Keratinocyte (primary cell): ENCODE measurements at regions not wholly inside any gene's neighbourhood (a gene's known extent, or its start where the extent isn't known, plus 50 kb on each side); places are given as distances from the start of the nearest gene placed in this dataset.

Experiments
- DNase-seq: peaks from one replicate; pipeline ENCODE4 v3.0.0-alpha.2; 2011; ENCODE audit warnings: low read depth, missing footprints, low spot score
- FAIRE-seq: peaks from 2 replicates; lab custom pipeline; 2011; peaks lifted over from hg19 to GRCh38; lab: Jason Lieb, UNC
- H2AFZ ChIP-seq: 2 replicates; pipeline ENCODE4 v1.6.0; 2012; ENCODE audit warnings: low read length, control low read depth, inconsistent platforms; ENCODE audit not compliant: control insufficient read depth
- H3K27ac ChIP-seq: 2 replicates; pipeline ENCODE4 v1.5.1; 2011; ENCODE audit warnings: low read length; ENCODE audit not compliant: control insufficient read depth, insufficient read depth
- H3K27me3 ChIP-seq: 3 replicates; pipeline ENCODE4 v1.6.0; 2011; ENCODE audit warnings: low read length; ENCODE audit not compliant: control insufficient read depth, insufficient read depth; ENCODE audit errors: extremely low read depth
- H3K36me3 ChIP-seq, 2 experiments: 2 replicates in 1 of 2; 3 replicates in 1 of 2; pipeline ENCODE4 v1.5.1; 2011; ENCODE audit warnings: low read length in 2 of 2, mild to moderate bottlenecking in 1 of 2; ENCODE audit not compliant: control insufficient read depth in 2 of 2, insufficient read depth in 2 of 2; ENCODE audit errors: extremely low read depth in 1 of 2
- H3K4me1 ChIP-seq: 3 replicates; pipeline ENCODE4 v1.5.1; 2011; ENCODE audit warnings: low read length; ENCODE audit not compliant: control insufficient read depth, insufficient read depth; ENCODE audit errors: extremely low read depth
- H3K4me2 ChIP-seq: 3 replicates; pipeline ENCODE4 v1.6.0; 2011; ENCODE audit warnings: low read depth, low read length; ENCODE audit not compliant: control insufficient read depth, insufficient read depth; ENCODE audit errors: extremely low read depth
- H3K4me3 ChIP-seq, 3 experiments: fragments of 200-600 bp in 1 of 3; sonication (generic) in 1 of 3; 2 replicates in 2 of 3; 3 replicates in 1 of 3; pipeline ENCODE4 v1.5.1; 2011 to 2016; ENCODE audit warnings: low read length in 3 of 3, mild to moderate bottlenecking in 3 of 3, control low read depth in 2 of 3, inconsistent platforms in 1 of 3, low read depth in 1 of 3, mixed read lengths in 1 of 3, mixed run types in 1 of 3, moderate library complexity in 1 of 3; ENCODE audit not compliant: control insufficient read depth in 2 of 3, insufficient read depth in 2 of 3; ENCODE audit errors: extremely low read depth in 1 of 3
- H3K79me2 ChIP-seq: 2 replicates; pipeline ENCODE4 v1.6.0; 2012; ENCODE audit warnings: low read length; ENCODE audit not compliant: control insufficient read depth, insufficient read depth
- H3K9ac ChIP-seq: 3 replicates; pipeline ENCODE4 v1.6.0; 2011; ENCODE audit warnings: low read length; ENCODE audit not compliant: control insufficient read depth, insufficient read depth; ENCODE audit errors: extremely low read depth
- H3K9me1 ChIP-seq: 3 replicates; pipeline ENCODE4 v1.6.0; 2011; ENCODE audit warnings: low read length; ENCODE audit not compliant: control insufficient read depth, insufficient read depth; ENCODE audit errors: extremely low read depth
- H3K9me3 ChIP-seq: 2 replicates; pipeline ENCODE4 v1.5.1; 2012; ENCODE audit warnings: low read depth, low read length; ENCODE audit not compliant: control insufficient read depth
- H4K20me1 ChIP-seq: 3 replicates; pipeline ENCODE4 v1.6.0; 2011; ENCODE audit warnings: low read length; ENCODE audit not compliant: control insufficient read depth, insufficient read depth; ENCODE audit errors: extremely low read depth
- CTCF ChIP-seq, 3 experiments: IDR thresholded peaks in 1 of 3; conservative IDR thresholded peaks in 1 of 3; optimal IDR thresholded peaks in 1 of 3; 2 replicates in 2 of 3; 3 replicates in 1 of 3; pipeline versions ENCODE3 to v1.5.1; 2011; ENCODE audit warnings: low read length in 3 of 3, mild to moderate bottlenecking in 3 of 3, moderate library complexity in 2 of 3, control low read depth in 1 of 3, inconsistent platforms in 1 of 3; ENCODE audit not compliant: insufficient read depth in 2 of 3; ENCODE audit errors: extremely low read depth in 1 of 3
- EZH2 ChIP-seq: IDR thresholded peaks from one replicate; pipeline ENCODE4 v1.6.1; 2012; ENCODE audit warnings: inconsistent platforms, mild to moderate bottlenecking, low read length, moderate library complexity
- dilution Hi-C: fragments of 300-500 bp; cut with MboI; formaldehyde crosslinking; loops from one replicate; pipeline ENCODE4 v1.7.0; 2020; ENCODE audit warnings: low sequenced_read_pairs; ENCODE audit not compliant: extremely low pct_ligation_motif_present

- no peaks in the 10 kb centered on the region for H3K27me3 ChIP-seq
- no peak overlapping the region for H2AFZ ChIP-seq
- peaks cover 4% of the 10 kb centered on the region for H3K4me1 ChIP-seq
- H4K20me1 ChIP-seq, result no peaks in the 10 kb centered on the region
- H3K36me3 ChIP-seq, result no peaks in the 10 kb centered on the region
- DNase-seq, result peak; percentile 42
- no peak overlapping the region for H3K4me3 ChIP-seq
- dilution Hi-C loops, result no loop called here
- no peaks in the 10 kb centered on the region for H3K9me1 ChIP-seq
- H3K4me2 ChIP-seq, result no peak overlapping the region
- no peak overlapping the region for H3K9ac ChIP-seq
- TF ChIP-seq CTCF (optimal IDR thresholded peaks at IDR 0.05 in 1 of 3, IDR thresholded peaks at IDR 0.05 in 1 of 3, conservative IDR thresholded peaks at IDR 0.05 in 1 of 3; ENCODE audit: extremely low read depth in 1 of 3, insufficient read depth in 2 of 3, low read length in 3 of 3), result no peak
- no peak for TF ChIP-seq EZH2
- H3K79me2 ChIP-seq, result no peaks in the 10 kb centered on the region
- no peak for FAIRE-seq
- no peaks in the 10 kb centered on the region for H3K9me3 ChIP-seq
- no peak overlapping the region for H3K27ac ChIP-seq
Observed at GRCh38 chr13:84651288-84651687, 769.0 kb upstream of the SLITRK1 start.

- Histone ChIP-seq H3K36me3 (no peaks in the 10 kb centered on the region), H3K9ac (no peak overlapping the region), H3K27ac (no peak overlapping the region), H3K27me3 (no peaks in the 10 kb centered on the region), H3K9me1 (no peaks in the 10 kb centered on the region), H2AFZ (no peak overlapping the region), H3K4me1 (peaks cover 6% of the 10 kb centered on the region), H3K9me3 (no peaks in the 10 kb centered on the region), H3K4me3 (no peak overlapping the region), H3K79me2 (no peaks in the 10 kb centered on the region), H4K20me1 (no peaks in the 10 kb centered on the region), H3K4me2 (no peak overlapping the region)
- dilution Hi-C loops, result no loop called here
- DNase-seq (no peak), FAIRE-seq (no peak)
- TF ChIP-seq CTCF (optimal IDR thresholded peaks at IDR 0.05 in 1 of 3, IDR thresholded peaks at IDR 0.05 in 1 of 3, conservative IDR thresholded peaks at IDR 0.05 in 1 of 3; ENCODE audit: extremely low read depth in 1 of 3, insufficient read depth in 2 of 3, low read length in 3 of 3) (no peak), EZH2 (no peak)
Observed at GRCh38 chr13:84649853-84650252, 767.6 kb upstream of the SLITRK1 start.
